Activated T-helper 9 cell treated with anti-CD3 and anti-CD28 coated beads, Interleukin-2, amount 50 U/mL, for 16 hours (primary cell): ENCODE measurements at regions not wholly inside any gene's neighbourhood (a gene's known extent, or its start where the extent isn't known, plus 50 kb on each side); places are given as distances from the start of the nearest gene placed in this dataset.

Source experiments
- DNase-seq: peaks from one replicate; pipeline ENCODE4 v3.0.0-alpha.2; 2020; ENCODE audit warnings: low read depth

- DNase-seq = no peak
These were observed 693.5 kb upstream of the TENM3 start for GRCh38 chr4:181549576-181550188.

GRCh38 chr4:181550381-181550780 lies 692.8 kb upstream of the TENM3 start:
- no peak for DNase-seq

- no peak for DNase-seq
These were observed 683.6 kb upstream of the TENM3 start for GRCh38 chr4:181559637-181560036.

- DNase-seq = no peak
These were observed 680.8 kb upstream of the TENM3 start for GRCh38 chr4:181562399-181562798.

- DNase-seq = no peak
These were observed 678.6 kb upstream of the TENM3 start for GRCh38 chr4:181564625-181565024.

- DNase-seq = no peak
These were observed 676.7 kb upstream of the TENM3 start for GRCh38 chr4:181566490-181566889.

GRCh38 chr4:181569553-181569952 lies 673.6 kb upstream of the TENM3 start:
- DNase-seq = no peak

GRCh38 chr4:181578911-181579310 lies 664.3 kb upstream of the TENM3 start:
- DNase-seq = no peak

- DNase-seq = no peak
These were observed 663.7 kb upstream of the TENM3 start for GRCh38 chr4:181579486-181579885.

- no peak for DNase-seq
These were observed 661.2 kb upstream of the TENM3 start for GRCh38 chr4:181581983-181582382.

- no peak for DNase-seq
These were observed 660.6 kb upstream of the TENM3 start for GRCh38 chr4:181582595-181582994.

- DNase-seq = no peak
These were observed 654.4 kb upstream of the TENM3 start for GRCh38 chr4:181588733-181589302.

GRCh38 chr4:181592221-181592745 lies 650.9 kb upstream of the TENM3 start:
- no peak for DNase-seq

GRCh38 chr4:181593703-181594102 lies 649.5 kb upstream of the TENM3 start:
- DNase-seq = no peak

- no peak for DNase-seq
These were observed 649.0 kb upstream of the TENM3 start for GRCh38 chr4:181594188-181594587.

- DNase-seq = no peak
These were observed 647.5 kb upstream of the TENM3 start for GRCh38 chr4:181595716-181596115.

- DNase-seq = no peak
These were observed 645.4 kb upstream of the TENM3 start for GRCh38 chr4:181597766-181598165.

- DNase-seq = no peak
These were observed 644.1 kb upstream of the TENM3 start for GRCh38 chr4:181599134-181599533.

GRCh38 chr4:181601103-181601502 lies 642.1 kb upstream of the TENM3 start:
- no peak for DNase-seq

- no peak for DNase-seq
These were observed 638.7 kb upstream of the TENM3 start for GRCh38 chr4:181604546-181604945.

GRCh38 chr4:181606300-181606699 lies 636.9 kb upstream of the TENM3 start:
- DNase-seq = no peak

- DNase-seq = no peak
These were observed 635.0 kb upstream of the TENM3 start for GRCh38 chr4:181608181-181608580.

GRCh38 chr4:181611033-181611711 lies 632.0 kb upstream of the TENM3 start:
- DNase-seq = no peak
